ENCODE measurements at regions not wholly inside any gene's neighbourhood (a gene's known extent, or its start where the extent isn't known, plus 50 kb on each side); places are given as distances from the start of the nearest gene placed in this dataset.

DNA sequence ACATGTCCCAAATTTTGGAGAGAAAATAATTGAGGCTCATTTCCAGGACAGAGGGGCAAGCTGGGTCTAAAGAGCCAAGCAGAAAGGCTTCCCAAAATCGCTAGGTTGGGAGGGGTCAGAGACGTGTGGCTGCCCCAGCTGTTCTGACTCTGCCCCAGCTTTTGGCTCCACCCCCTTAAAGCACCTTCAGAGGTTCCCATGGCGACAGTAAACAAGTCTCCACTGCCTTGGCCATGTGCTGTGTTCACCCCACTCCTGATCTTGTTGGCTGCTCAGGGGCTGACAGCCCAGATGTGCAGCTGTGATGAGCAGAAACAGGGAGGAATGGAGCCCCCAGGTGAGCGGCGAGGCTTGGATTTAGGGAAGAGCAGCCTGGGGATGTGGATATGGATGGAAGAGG lies 72.8 kb upstream of the SPTLC3 start:
- TF ChIP-seq, protein P1, sequence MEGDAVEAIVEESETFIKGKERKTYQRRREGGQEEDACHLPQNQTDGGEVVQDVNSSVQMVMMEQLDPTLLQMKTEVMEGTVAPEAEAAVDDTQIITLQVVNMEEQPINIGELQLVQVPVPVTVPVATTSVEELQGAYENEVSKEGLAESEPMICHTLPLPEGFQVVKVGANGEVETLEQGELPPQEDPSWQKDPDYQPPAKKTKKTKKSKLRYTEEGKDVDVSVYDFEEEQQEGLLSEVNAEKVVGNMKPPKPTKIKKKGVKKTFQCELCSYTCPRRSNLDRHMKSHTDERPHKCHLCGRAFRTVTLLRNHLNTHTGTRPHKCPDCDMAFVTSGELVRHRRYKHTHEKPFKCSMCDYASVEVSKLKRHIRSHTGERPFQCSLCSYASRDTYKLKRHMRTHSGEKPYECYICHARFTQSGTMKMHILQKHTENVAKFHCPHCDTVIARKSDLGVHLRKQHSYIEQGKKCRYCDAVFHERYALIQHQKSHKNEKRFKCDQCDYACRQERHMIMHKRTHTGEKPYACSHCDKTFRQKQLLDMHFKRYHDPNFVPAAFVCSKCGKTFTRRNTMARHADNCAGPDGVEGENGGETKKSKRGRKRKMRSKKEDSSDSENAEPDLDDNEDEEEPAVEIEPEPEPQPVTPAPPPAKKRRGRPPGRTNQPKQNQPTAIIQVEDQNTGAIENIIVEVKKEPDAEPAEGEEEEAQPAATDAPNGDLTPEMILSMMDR (optimal IDR thresholded peaks at IDR 0.05 in 1 of 3, IDR thresholded peaks at IDR 0.05 in 1 of 3, conservative IDR thresholded peaks at IDR 0.05 in 1 of 3; ENCODE audit: extremely low read depth in 1 of 3, insufficient read depth in 2 of 3, low read length in 3 of 3) = no peak
- TF ChIP-seq EZH2 (IDR thresholded peaks at IDR 0.05; ENCODE audit: low read length) = no peak
